ENCODE measurements at regions not wholly inside any gene's neighbourhood (a gene's known extent, or its start where the extent isn't known, plus 50 kb on each side); places are given as distances from the start of the nearest gene placed in this dataset.

- Histone ChIP-seq H3K27ac (no peak overlapping the region), H3K4me2 (no peak overlapping the region), H3K4me1 (no peaks in the 10 kb centered on the region), H3K4me3 (no peak overlapping the region), H3K9me3 (no peaks in the 10 kb centered on the region)
- ChIA-PET CTCF (interaction anchor here (0.7 to 1.6 kb wide), 2 partner anchors 20 to 165 kb away, joined by 3 read pairs; no protein-coding TSS in a partner anchor), POLR2A (no interaction called here)
- DNase-seq (ENCODE audit: low read depth in 1 of 2, low spot score in 1 of 2) (no peak), FAIRE-seq (no peak), ATAC-seq (no peak)
- 4% methylated on average over 8 of the region's 8 CpGs for WGBS (ENCODE audit: missing lambda C conversion rate)
- TF ChIP-seq MAZ (IDR thresholded peaks at IDR 0.05; ENCODE audit: borderline replicate concordance, low read depth, low read length) (no peak), REST (IDR thresholded peaks at IDR 0.05) (no peak), KDM5A (IDR thresholded peaks at IDR 0.05) (no peak), NR3C1 (IDR thresholded peaks at IDR 0.05) (no peak), ZSCAN20 (CRISPR knock-in tag; IDR thresholded peaks at IDR 0.05) (no peak), HOXB5 (CRISPR knock-in tag; IDR thresholded peaks at IDR 0.05) (no peak), ESRRA (IDR thresholded peaks at IDR 0.05; ENCODE audit: borderline replicate concordance, low read length) (no peak), ZNF302 (CRISPR knock-in tag; IDR thresholded peaks at IDR 0.05) (no peak), FOXS1 (CRISPR knock-in tag; IDR thresholded peaks at IDR 0.05) (no peak), TP53 (CRISPR knock-in tag; IDR thresholded peaks at IDR 0.05) (no peak), ZFP36 (IDR thresholded peaks at IDR 0.05; ENCODE audit: borderline replicate concordance, partially characterized antibody) (no peak), POLR2AphosphoS2 (conservative IDR thresholded peaks at IDR 0.05; ENCODE audit: low read length) (no peak), FOSL2 (IDR thresholded peaks at IDR 0.05) (no peak), FOSL2 (CRISPR knock-in tag; IDR thresholded peaks at IDR 0.05) (no peak), ZC3H11A (IDR thresholded peaks at IDR 0.05) (no peak), HOXB13 (CRISPR knock-in tag; IDR thresholded peaks at IDR 0.05; ENCODE audit: low read depth) (no peak), BCL3 (IDR thresholded peaks at IDR 0.05) (no peak), CBX8 (IDR thresholded peaks at IDR 0.05) (no peak), RFX5 (IDR thresholded peaks at IDR 0.05) (no peak)
- TF ChIP-seq, protein P1, sequence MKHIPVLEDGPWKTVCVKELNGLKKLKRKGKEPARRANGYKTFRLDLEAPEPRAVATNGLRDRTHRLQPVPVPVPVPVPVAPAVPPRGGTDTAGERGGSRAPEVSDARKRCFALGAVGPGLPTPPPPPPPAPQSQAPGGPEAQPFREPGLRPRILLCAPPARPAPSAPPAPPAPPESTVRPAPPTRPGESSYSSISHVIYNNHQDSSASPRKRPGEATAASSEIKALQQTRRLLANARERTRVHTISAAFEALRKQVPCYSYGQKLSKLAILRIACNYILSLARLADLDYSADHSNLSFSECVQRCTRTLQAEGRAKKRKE (CRISPR knock-in tag; IDR thresholded peaks at IDR 0.05; ENCODE audit: low read depth): no peak
- TF ChIP-seq, protein P2, sequence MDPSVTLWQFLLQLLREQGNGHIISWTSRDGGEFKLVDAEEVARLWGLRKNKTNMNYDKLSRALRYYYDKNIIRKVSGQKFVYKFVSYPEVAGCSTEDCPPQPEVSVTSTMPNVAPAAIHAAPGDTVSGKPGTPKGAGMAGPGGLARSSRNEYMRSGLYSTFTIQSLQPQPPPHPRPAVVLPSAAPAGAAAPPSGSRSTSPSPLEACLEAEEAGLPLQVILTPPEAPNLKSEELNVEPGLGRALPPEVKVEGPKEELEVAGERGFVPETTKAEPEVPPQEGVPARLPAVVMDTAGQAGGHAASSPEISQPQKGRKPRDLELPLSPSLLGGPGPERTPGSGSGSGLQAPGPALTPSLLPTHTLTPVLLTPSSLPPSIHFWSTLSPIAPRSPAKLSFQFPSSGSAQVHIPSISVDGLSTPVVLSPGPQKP (IDR thresholded peaks at IDR 0.05; ENCODE audit: low read depth, low read length): no peak
Observed at GRCh38 chr11:30774496-30775232, 188.5 kb upstream of the MPPED2 start.
